ENCODE measurements at regions not wholly inside any gene's neighbourhood (a gene's known extent, or its start where the extent isn't known, plus 50 kb on each side); places are given as distances from the start of the nearest gene placed in this dataset.

DNA sequence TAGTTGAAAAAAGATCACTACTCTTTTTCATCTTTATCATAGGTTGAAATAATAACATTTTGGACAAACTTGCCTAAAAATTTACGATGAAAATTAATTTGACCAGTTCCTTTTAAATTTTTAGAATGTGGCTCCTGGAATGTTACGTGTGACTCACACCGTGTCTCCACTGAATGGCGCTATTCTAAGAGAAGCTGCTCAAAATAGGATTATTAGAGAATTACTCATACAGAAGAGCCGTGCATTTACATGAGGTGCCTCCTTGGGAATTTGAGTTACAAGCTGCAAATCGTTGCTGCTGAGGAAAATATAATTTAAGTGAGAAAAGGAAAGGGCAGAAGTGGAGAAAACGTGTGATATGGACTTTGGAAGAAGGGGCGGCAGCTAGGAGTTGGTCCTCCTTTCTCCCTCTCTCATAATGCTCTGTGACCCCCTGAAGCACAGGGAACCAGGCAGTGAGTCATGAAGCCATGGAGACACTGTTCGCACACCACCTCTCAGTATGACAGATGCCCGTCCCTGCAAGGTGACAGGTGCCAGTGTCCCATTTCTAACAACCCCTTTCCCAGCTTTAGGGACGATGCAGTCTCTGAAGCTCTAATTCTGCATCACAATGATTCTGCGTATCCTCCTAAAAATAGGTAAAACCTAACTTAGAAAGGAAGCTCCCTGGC lies 323.2 kb upstream of the COBL start:
- intact Hi-C loops (cut with micrococcal nuclease; ENCODE audit: unreplicated experiment) = no loop called here
- no peak overlapping the region for H3K4me2 ChIP-seq

DNA sequence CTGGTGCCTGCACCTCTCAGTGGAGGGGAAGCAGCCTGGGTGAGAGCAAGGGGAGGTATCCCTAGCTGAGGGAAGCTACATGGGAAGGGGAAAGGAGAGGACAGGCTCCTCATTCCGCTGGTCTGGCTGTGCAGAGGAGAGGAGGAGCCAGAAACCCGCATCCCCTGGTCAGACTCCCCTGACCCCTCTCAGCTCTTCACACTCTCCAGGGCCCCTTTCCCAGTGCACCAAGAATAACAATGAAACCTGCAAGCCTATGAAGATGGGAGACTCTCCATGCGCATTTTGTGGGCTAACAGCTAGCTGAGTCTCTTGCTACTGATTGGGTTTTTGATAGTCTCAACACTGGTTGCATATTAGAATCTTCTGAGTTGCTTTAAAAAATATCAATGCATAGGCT lies 319.9 kb upstream of the COBL start:
- intact Hi-C loops (cut with micrococcal nuclease; ENCODE audit: unreplicated experiment) = no loop called here
- Histone ChIP-seq H3K27ac (no peak overlapping the region), H3K9me3 (ENCODE audit: insufficient read depth, low read depth) (no peaks in the 10 kb centered on the region), H3K9me2 (ENCODE audit: insufficient read depth) (no peaks in the 10 kb centered on the region), H3K4me2 (no peak overlapping the region), H3F3A (ENCODE audit: insufficient read depth, low read depth) (no peaks in the 10 kb centered on the region), H3K4me1 (replicated peaks; ENCODE audit: insufficient read depth) (no peaks in the 10 kb centered on the region), H3K79me2 (ENCODE audit: low read depth) (no peaks in the 10 kb centered on the region), H3K36me3 (ENCODE audit: low read depth) (no peaks in the 10 kb centered on the region), H3K27me3 (ENCODE audit: insufficient read depth, low read depth) (peaks cover 78% of the 10 kb centered on the region), H3K4me3 (no peak overlapping the region), H2AFZ (no peak overlapping the region), H4K20me1 (ENCODE audit: insufficient read depth) (0 out of 2 replicates have a peak, but pooled peaks cover 5% of the 10 kb centered on the region)
- ChIA-PET CTCF (no interaction called here), POLR2A (ENCODE audit: unreplicated experiment) (no interaction called here)
- BruUV-seq (replicated peaks) = no TSS peak
- TF ChIP-seq EZH2 (IDR thresholded peaks at IDR 0.05; ENCODE audit: low read depth) (no peak), CTCF (conservative IDR thresholded peaks at IDR 0.05) (no peak)
- DNase-seq = no peak

More for the DNA sequence above, 323.2 kb upstream of the COBL start:
- H3K36me3 ChIP-seq (ENCODE audit: low read depth) = no peaks in the 10 kb centered on the region
- no peak overlapping the region for H2AFZ ChIP-seq
- TF ChIP-seq CTCF (conservative IDR thresholded peaks at IDR 0.05) = no peak
- TF ChIP-seq EZH2 (IDR thresholded peaks at IDR 0.05; ENCODE audit: low read depth) = no peak
- ChIA-PET CTCF (no interaction called here), POLR2A (ENCODE audit: unreplicated experiment) (no interaction called here)
- H4K20me1 ChIP-seq (ENCODE audit: insufficient read depth) = 0 out of 2 replicates have a peak, but pooled peaks cover 5% of the 10 kb centered on the region
- H3K27me3 ChIP-seq (ENCODE audit: insufficient read depth, low read depth) = peaks cover 96% of the 10 kb centered on the region
- no peak overlapping the region for H3K4me3 ChIP-seq
- no peaks in the 10 kb centered on the region for H3K9me3 ChIP-seq (ENCODE audit: insufficient read depth, low read depth)
- no TSS peak for BruUV-seq (replicated peaks)
- DNase-seq = no peak
- no peak overlapping the region for H3K27ac ChIP-seq
- no peaks in the 10 kb centered on the region for H3F3A ChIP-seq (ENCODE audit: insufficient read depth, low read depth)
- H3K79me2 ChIP-seq (ENCODE audit: low read depth) = no peaks in the 10 kb centered on the region
- H3K9me2 ChIP-seq (ENCODE audit: insufficient read depth) = no peaks in the 10 kb centered on the region
- no peaks in the 10 kb centered on the region for H3K4me1 ChIP-seq (replicated peaks; ENCODE audit: insufficient read depth)

DNA sequence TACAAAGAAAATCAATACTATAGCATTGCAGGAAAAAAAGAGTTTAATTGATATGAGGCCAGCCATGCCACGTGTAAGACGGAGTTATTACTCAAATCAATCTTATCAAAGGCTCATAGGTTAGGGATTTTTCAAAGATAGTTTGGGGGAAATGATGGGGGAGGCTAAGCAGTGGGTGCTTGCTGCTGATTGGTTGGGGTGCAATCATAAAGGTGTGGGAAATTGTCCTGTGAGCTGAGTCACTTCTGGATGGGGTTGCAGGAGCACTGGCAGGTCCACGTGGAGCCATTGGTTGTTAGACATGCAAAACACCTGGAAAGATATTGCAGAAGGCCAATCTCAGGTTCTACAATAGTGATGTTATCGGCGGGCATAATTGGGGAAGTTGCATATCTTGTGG lies 319.2 kb upstream of the COBL start:
- Histone ChIP-seq H3K9me2 (ENCODE audit: insufficient read depth) (no peaks in the 10 kb centered on the region), H4K20me1 (ENCODE audit: insufficient read depth) (0 out of 2 replicates have a peak, but pooled peaks cover 5% of the 10 kb centered on the region), H3K4me1 (replicated peaks; ENCODE audit: insufficient read depth) (no peaks in the 10 kb centered on the region), H3K36me3 (ENCODE audit: low read depth) (no peaks in the 10 kb centered on the region), H3K4me2 (no peak overlapping the region), H2AFZ (no peak overlapping the region), H3K9me3 (ENCODE audit: insufficient read depth, low read depth) (no peaks in the 10 kb centered on the region), H3K27ac (no peak overlapping the region), H3K4me3 (no peak overlapping the region), H3K79me2 (ENCODE audit: low read depth) (no peaks in the 10 kb centered on the region), H3K27me3 (ENCODE audit: insufficient read depth, low read depth) (peaks cover 78% of the 10 kb centered on the region), H3F3A (ENCODE audit: insufficient read depth, low read depth) (no peaks in the 10 kb centered on the region)
- intact Hi-C loops (cut with micrococcal nuclease; ENCODE audit: unreplicated experiment) = no loop called here
- DNase-seq = no peak
- no TSS peak for BruUV-seq (replicated peaks)
- POLR2A ChIA-PET (ENCODE audit: unreplicated experiment) = no interaction called here
- TF ChIP-seq EZH2 (IDR thresholded peaks at IDR 0.05; ENCODE audit: low read depth) = no peak
- CTCF ChIA-PET = no interaction called here

DNA sequence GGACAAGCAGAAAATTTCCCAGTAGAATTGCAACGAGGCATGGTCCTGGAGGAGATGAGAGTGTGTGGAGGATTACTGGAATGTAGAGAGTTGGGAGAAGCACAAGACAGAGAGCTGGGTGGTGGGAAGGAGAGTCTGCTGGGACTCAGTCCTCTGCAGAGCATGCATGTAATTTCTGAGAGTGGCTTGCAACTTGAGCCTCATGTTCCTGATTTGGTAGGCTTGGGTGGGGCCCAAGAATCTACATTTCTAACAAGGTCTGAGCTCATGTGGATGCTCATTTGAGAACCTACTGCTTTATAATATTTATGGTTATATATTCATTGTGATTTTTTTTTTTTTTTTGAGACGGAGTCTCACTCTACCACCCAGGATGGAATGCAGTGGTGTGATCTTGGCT lies 317.9 kb upstream of the COBL start:
- Histone ChIP-seq H3K9me3 (ENCODE audit: insufficient read depth, low read depth) (no peaks in the 10 kb centered on the region), H3F3A (ENCODE audit: insufficient read depth, low read depth) (no peaks in the 10 kb centered on the region), H3K36me3 (ENCODE audit: low read depth) (no peaks in the 10 kb centered on the region), H4K20me1 (ENCODE audit: insufficient read depth) (0 out of 2 replicates have a peak, but pooled peaks cover 5% of the 10 kb centered on the region), H3K9me2 (ENCODE audit: insufficient read depth) (no peaks in the 10 kb centered on the region), H3K4me1 (replicated peaks; ENCODE audit: insufficient read depth) (no peaks in the 10 kb centered on the region), H3K79me2 (ENCODE audit: low read depth) (no peaks in the 10 kb centered on the region), H3K4me3 (no peak overlapping the region), H3K27me3 (ENCODE audit: insufficient read depth, low read depth) (peaks cover 76% of the 10 kb centered on the region), H3K27ac (no peak overlapping the region), H3K4me2 (no peak overlapping the region), H2AFZ (no peak overlapping the region)
- ChIA-PET CTCF (no interaction called here), POLR2A (ENCODE audit: unreplicated experiment) (no interaction called here)
- intact Hi-C loops (cut with micrococcal nuclease; ENCODE audit: unreplicated experiment) = no loop called here
- no peak for DNase-seq
- TF ChIP-seq EZH2 (IDR thresholded peaks at IDR 0.05; ENCODE audit: low read depth) (no peak), CTCF (conservative IDR thresholded peaks at IDR 0.05) (no peak)
- BruUV-seq (replicated peaks) = no TSS peak
